K562 (cell line): ENCODE measurements at regions not wholly inside any gene's neighbourhood (a gene's known extent, or its start where the extent isn't known, plus 50 kb on each side); places are given as distances from the start of the nearest gene placed in this dataset.
A peak's percentile ranks its signal among the peaks of the same experiment; 100 is the strongest.

ENCODE experiments used
- ATF1 ChIP-seq, 2 experiments: fragments of 450-650 bp in 1 of 2; IDR thresholded peaks; 2 replicates each; pipeline ENCODE4 v1.6.1; 2016; ENCODE audit warnings: missing compliant biosample characterization in 1 of 2, missing genetic modification characterization in 1 of 2
- EZH2 ChIP-seq: IDR thresholded peaks from 2 replicates; pipeline ENCODE4 v1.6.1; 2012; ENCODE audit warnings: low read depth, mild to moderate bottlenecking, inconsistent platforms, low read length, borderline replicate concordance
- GTF3C2 ChIP-seq: IDR thresholded peaks from 3 replicates; pipeline ENCODE4 v1.6.1; 2011; ENCODE audit warnings: borderline replicate concordance, mild to moderate bottlenecking, moderate library complexity; ENCODE audit not compliant: insufficient read length; ENCODE audit errors: extremely low read depth
- PHF21A ChIP-seq: fragments of 450-650 bp; IDR thresholded peaks from 2 replicates; pipeline ENCODE4 v1.6.1; 2017; ENCODE audit warnings: low read depth, borderline replicate concordance
- PHF8 ChIP-seq: fragments of 200-600 bp; sonication (generic); IDR thresholded peaks from 2 replicates; pipeline ENCODE4 v1.6.1; 2012; ENCODE audit warnings: mixed run types, mild to moderate bottlenecking, inconsistent platforms, low read length, moderate library complexity, borderline replicate concordance
- SMC3 ChIP-seq: conservative IDR thresholded peaks from 2 replicates; pipeline ENCODE4 v1.6.1; 2011; ENCODE audit warnings: low read depth, low read length, improper control_type of control experiment; ENCODE audit not compliant: insufficient read depth
- SOX6 ChIP-seq: fragments of 450-650 bp; IDR thresholded peaks from 2 replicates; pipeline ENCODE4 v1.6.1; 2014; ENCODE audit warnings: mild to moderate bottlenecking
- SREBF1 ChIP-seq: fragments of 150-350 bp; IDR thresholded peaks from 2 replicates; pipeline ENCODE4 v1.6.1; 2014; ENCODE audit warnings: antibody characterized with exemption, low read depth, low read length, borderline replicate concordance
- ZNF121 ChIP-seq: sonication (generic); formaldehyde crosslinking; conservative IDR thresholded peaks from 2 replicates; pipeline ENCODE4 v1.8.0; 2022; ENCODE audit warnings: missing genetic modification reagents
- ZNF717 ChIP-seq: fragments of 250-450 bp; sonication (Bioruptor Pico); IDR thresholded peaks from 2 replicates; pipeline ENCODE4 v1.5.0; 2021
- ZNF785 ChIP-seq: fragments of 250-450 bp; sonication (Bioruptor Pico); IDR thresholded peaks from 2 replicates; pipeline ENCODE4 v1.4.0; 2020; ENCODE audit warnings: mild to moderate bottlenecking
- TF ChIP-seq, protein P1 (sequence below): fragments of 200-800 bp; sonication (Bioruptor generic); IDR thresholded peaks from 2 replicates; pipeline ENCODE4 v1.6.1; 2016; ENCODE audit warnings: missing genetic modification characterization, missing compliant biosample characterization
- TF ChIP-seq, protein P2 (sequence below): fragments of 250-450 bp; sonication (Bioruptor Pico); IDR thresholded peaks from 2 replicates; pipeline ENCODE4 v1.9.0; 2021; ENCODE audit warnings: mild to moderate bottlenecking

- TF ChIP-seq, protein P1, sequence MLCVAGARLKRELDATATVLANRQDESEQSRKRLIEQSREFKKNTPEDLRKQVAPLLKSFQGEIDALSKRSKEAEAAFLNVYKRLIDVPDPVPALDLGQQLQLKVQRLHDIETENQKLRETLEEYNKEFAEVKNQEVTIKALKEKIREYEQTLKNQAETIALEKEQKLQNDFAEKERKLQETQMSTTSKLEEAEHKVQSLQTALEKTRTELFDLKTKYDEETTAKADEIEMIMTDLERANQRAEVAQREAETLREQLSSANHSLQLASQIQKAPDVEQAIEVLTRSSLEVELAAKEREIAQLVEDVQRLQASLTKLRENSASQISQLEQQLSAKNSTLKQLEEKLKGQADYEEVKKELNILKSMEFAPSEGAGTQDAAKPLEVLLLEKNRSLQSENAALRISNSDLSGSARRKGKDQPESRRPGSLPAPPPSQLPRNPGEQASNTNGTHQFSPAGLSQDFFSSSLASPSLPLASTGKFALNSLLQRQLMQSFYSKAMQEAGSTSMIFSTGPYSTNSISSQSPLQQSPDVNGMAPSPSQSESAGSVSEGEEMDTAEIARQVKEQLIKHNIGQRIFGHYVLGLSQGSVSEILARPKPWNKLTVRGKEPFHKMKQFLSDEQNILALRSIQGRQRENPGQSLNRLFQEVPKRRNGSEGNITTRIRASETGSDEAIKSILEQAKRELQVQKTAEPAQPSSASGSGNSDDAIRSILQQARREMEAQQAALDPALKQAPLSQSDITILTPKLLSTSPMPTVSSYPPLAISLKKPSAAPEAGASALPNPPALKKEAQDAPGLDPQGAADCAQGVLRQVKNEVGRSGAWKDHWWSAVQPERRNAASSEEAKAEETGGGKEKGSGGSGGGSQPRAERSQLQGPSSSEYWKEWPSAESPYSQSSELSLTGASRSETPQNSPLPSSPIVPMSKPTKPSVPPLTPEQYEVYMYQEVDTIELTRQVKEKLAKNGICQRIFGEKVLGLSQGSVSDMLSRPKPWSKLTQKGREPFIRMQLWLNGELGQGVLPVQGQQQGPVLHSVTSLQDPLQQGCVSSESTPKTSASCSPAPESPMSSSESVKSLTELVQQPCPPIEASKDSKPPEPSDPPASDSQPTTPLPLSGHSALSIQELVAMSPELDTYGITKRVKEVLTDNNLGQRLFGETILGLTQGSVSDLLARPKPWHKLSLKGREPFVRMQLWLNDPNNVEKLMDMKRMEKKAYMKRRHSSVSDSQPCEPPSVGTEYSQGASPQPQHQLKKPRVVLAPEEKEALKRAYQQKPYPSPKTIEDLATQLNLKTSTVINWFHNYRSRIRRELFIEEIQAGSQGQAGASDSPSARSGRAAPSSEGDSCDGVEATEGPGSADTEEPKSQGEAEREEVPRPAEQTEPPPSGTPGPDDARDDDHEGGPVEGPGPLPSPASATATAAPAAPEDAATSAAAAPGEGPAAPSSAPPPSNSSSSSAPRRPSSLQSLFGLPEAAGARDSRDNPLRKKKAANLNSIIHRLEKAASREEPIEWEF (CRISPR knock-in tag): no peak
- TF ChIP-seq PHF21A: no peak
- TF ChIP-seq GTF3C2: no peak
- TF ChIP-seq, protein P2, sequence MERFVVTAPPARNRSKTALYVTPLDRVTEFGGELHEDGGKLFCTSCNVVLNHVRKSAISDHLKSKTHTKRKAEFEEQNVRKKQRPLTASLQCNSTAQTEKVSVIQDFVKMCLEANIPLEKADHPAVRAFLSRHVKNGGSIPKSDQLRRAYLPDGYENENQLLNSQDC (CRISPR knock-in tag): no peak
- no peak for TF ChIP-seq ZNF121
- no peak for TF ChIP-seq PHF8
- TF ChIP-seq SOX6: no peak
- TF ChIP-seq EZH2: no peak
- no peak for TF ChIP-seq ATF1 (CRISPR knock-in tag; IDR thresholded peaks at IDR 0.05)
- no peak for TF ChIP-seq ATF1 (tag; IDR thresholded peaks at IDR 0.05)
- TF ChIP-seq ZNF717 (CRISPR knock-in tag): no peak
- 0 out of 2 replicates have a peak, but pooled peaks have one; percentile 24 for TF ChIP-seq SMC3
- TF ChIP-seq SREBF1: no peak
- no peak for TF ChIP-seq ZNF785 (CRISPR knock-in tag)
These were observed 52.0 kb upstream of the KCNA1 start (continued) for GRCh38 chr12:4857472-4858291.
